ENCODE measurements at regions not wholly inside any gene's neighbourhood (a gene's known extent, or its start where the extent isn't known, plus 50 kb on each side); places are given as distances from the start of the nearest gene placed in this dataset.

GRCh38 chr9:88802533-88802932 is 188.7 kb upstream of the S1PR3 start (continued):
- TF ChIP-seq ERG (CRISPR knock-in tag; IDR thresholded peaks at IDR 0.05) (no peak), OVOL2 (CRISPR knock-in tag; IDR thresholded peaks at IDR 0.05; ENCODE audit: borderline replicate concordance) (no peak), ZNF281 (CRISPR knock-in tag; IDR thresholded peaks at IDR 0.05) (no peak), ZBTB43 (CRISPR knock-in tag; IDR thresholded peaks at IDR 0.05) (no peak)

- Mint-ChIP-seq H3K36me3 (no peaks in the 10 kb centered on the region), H3K27ac (no peak overlapping the region), H3K4me3 (no peak overlapping the region), H3K27me3 (ENCODE audit: low read depth) (no peaks in the 10 kb centered on the region), H3K9me3 (peaks cover 14% of the 10 kb centered on the region), H3K4me1 (peaks cover 17% of the 10 kb centered on the region)
- no peak for ATAC-seq
- CTCF ChIA-PET: no interaction called here
- TF ChIP-seq ZNF121 (CRISPR knock-in tag; IDR thresholded peaks at IDR 0.05): no peak
- no peak for TF ChIP-seq ZNF219 (CRISPR knock-in tag; IDR thresholded peaks at IDR 0.05; ENCODE audit: borderline replicate concordance)
- no peak for TF ChIP-seq ERG (CRISPR knock-in tag; IDR thresholded peaks at IDR 0.05)
- TF ChIP-seq ZNF281 (CRISPR knock-in tag; IDR thresholded peaks at IDR 0.05): no peak
- POLR2A ChIA-PET: no interaction called here
- DNase-seq (ENCODE audit: low spot score): no peak
Observed at GRCh38 chr9:88803546-88804253, 187.6 kb upstream of the S1PR3 start.

- Mint-ChIP-seq H3K4me1 (peaks cover 17% of the 10 kb centered on the region), H3K9me3 (peaks cover 14% of the 10 kb centered on the region), H3K27me3 (ENCODE audit: low read depth) (no peaks in the 10 kb centered on the region), H3K36me3 (no peaks in the 10 kb centered on the region), H3K27ac (no peak overlapping the region), H3K4me3 (no peak overlapping the region)
- no peak for DNase-seq (ENCODE audit: low spot score)
- ChIA-PET CTCF (no interaction called here), POLR2A (no interaction called here)
- ATAC-seq: no peak
- TF ChIP-seq ATF2 (CRISPR knock-in tag; IDR thresholded peaks at IDR 0.05; ENCODE audit: borderline replicate concordance, low read depth): no peak
- no peak for TF ChIP-seq ATF6 (CRISPR knock-in tag; IDR thresholded peaks at IDR 0.05)
- no peak for TF ChIP-seq ERG (CRISPR knock-in tag; IDR thresholded peaks at IDR 0.05)
- no peak for TF ChIP-seq FOXK1 (CRISPR knock-in tag; IDR thresholded peaks at IDR 0.05)
- no peak for TF ChIP-seq E2F4 (CRISPR knock-in tag; IDR thresholded peaks at IDR 0.05; ENCODE audit: borderline replicate concordance, low read depth)
- no peak for TF ChIP-seq ZNF232 (CRISPR knock-in tag; IDR thresholded peaks at IDR 0.05)
- TF ChIP-seq TP53 (CRISPR knock-in tag; IDR thresholded peaks at IDR 0.05): no peak
- no peak for TF ChIP-seq CREB1 (CRISPR knock-in tag; IDR thresholded peaks at IDR 0.05)
- TF ChIP-seq ZBTB43 (CRISPR knock-in tag; IDR thresholded peaks at IDR 0.05): no peak
Observed at GRCh38 chr9:88804254-88804596, 187.0 kb upstream of the S1PR3 start.

All from WTC11 (cell line).